Liver (tissue), 8 donors: ENCODE measurements at regions not wholly inside any gene's neighbourhood (a gene's known extent, or its start where the extent isn't known, plus 50 kb on each side); places are given as distances from the start of the nearest gene placed in this dataset.

ENCODE experiments used
- DNase-seq: peaks from one replicate; pipeline ENCODE4 v3.0.0-alpha.2; 2017; ENCODE audit warnings: low spot score
- H3K27ac ChIP-seq, 2 donors: one replicate each; pipeline ENCODE4 v1.7.0; 2013; ENCODE audit warnings: inconsistent platforms in 2 of 2, low read length in 2 of 2, control low read depth in 1 of 2, low read depth in 1 of 2, mild to moderate bottlenecking in 1 of 2
- H3K27me3 ChIP-seq, 4 donors: one replicate each; pipeline versions ENCODE4 v1.6.1 to v1.7.0; 2013; ENCODE audit warnings: low read length in 3 of 4, inconsistent platforms in 1 of 4, mild to moderate bottlenecking in 1 of 4, moderate library complexity in 1 of 4; ENCODE audit not compliant: control insufficient read depth in 4 of 4, insufficient read depth in 4 of 4
- H3K36me3 ChIP-seq, 4 donors: one replicate each; pipeline versions ENCODE4 v1.6.1 to v1.7.0; 2013; ENCODE audit warnings: low read length in 3 of 4, mild to moderate bottlenecking in 3 of 4, low read depth in 1 of 4, moderate library complexity in 1 of 4; ENCODE audit not compliant: control insufficient read depth in 4 of 4, insufficient read depth in 3 of 4
- H3K4me1 ChIP-seq, 4 donors: one replicate each; pipeline versions ENCODE4 v1.6.1 to v1.7.0; 2013; ENCODE audit warnings: low read length in 3 of 4, mild to moderate bottlenecking in 3 of 4, moderate library complexity in 1 of 4; ENCODE audit not compliant: control insufficient read depth in 4 of 4, insufficient read depth in 4 of 4
- H3K4me3 ChIP-seq, 3 donors: one replicate each; pipeline versions ENCODE4 v1.6.1 to v1.7.0; 2013; ENCODE audit warnings: low read length in 3 of 3, control low read depth in 1 of 3, low read depth in 1 of 3, mild to moderate bottlenecking in 1 of 3
- H3K9ac ChIP-seq, 2 donors: one replicate each; pipeline ENCODE4 v1.7.0; 2013; ENCODE audit warnings: low read length in 2 of 2, mild to moderate bottlenecking in 2 of 2, moderate library complexity in 2 of 2, control low read depth in 1 of 2, low read depth in 1 of 2
- H3K9me3 ChIP-seq, 4 donors: one replicate each; pipeline versions ENCODE4 v1.6.1 to v1.7.0; 2013; ENCODE audit warnings: low read length in 3 of 4; ENCODE audit not compliant: control insufficient read depth in 4 of 4
- ATF3 ChIP-seq: IDR thresholded peaks from 2 replicates; pipeline ENCODE4 v1.6.1; 2016; ENCODE audit warnings: antibody characterized with exemption
- CTCF ChIP-seq: fragments of 150-350 bp; IDR thresholded peaks from 2 replicates; pipeline ENCODE4 v1.5.1; 2017; ENCODE audit warnings: improper control_type of control experiment, low read depth, low read length; ENCODE audit not compliant: missing input control
- EGR1 ChIP-seq, 2 donors: IDR thresholded peaks; 2 replicates each; pipeline ENCODE4 v1.6.1; 2016 to 2018; ENCODE audit warnings: antibody characterized with exemption in 2 of 2, low read depth in 2 of 2
- FOXA1 ChIP-seq: IDR thresholded peaks from 2 replicates; pipeline ENCODE4 v1.6.1; 2016; ENCODE audit warnings: antibody characterized with exemption
- GABPA ChIP-seq, 2 donors: IDR thresholded peaks in 1 of 2; conservative IDR thresholded peaks in 1 of 2; 2 replicates each; pipeline ENCODE4 v1.6.1; 2016; ENCODE audit warnings: antibody characterized with exemption in 2 of 2, mild to moderate bottlenecking in 1 of 2, moderate library complexity in 1 of 2
- HNF4A ChIP-seq, 2 donors: conservative IDR thresholded peaks; 2 replicates each; pipeline ENCODE4 v1.6.1; 2016; ENCODE audit warnings: antibody characterized with exemption in 2 of 2, mild to moderate bottlenecking in 2 of 2
- HNF4G ChIP-seq: IDR thresholded peaks from 2 replicates; pipeline ENCODE4 v1.6.1; 2016; ENCODE audit warnings: antibody characterized with exemption
- MAX ChIP-seq: IDR thresholded peaks from 2 replicates; pipeline ENCODE4 v1.6.1; 2016; ENCODE audit warnings: antibody characterized with exemption
- NR2F2 ChIP-seq: IDR thresholded peaks from 2 replicates; pipeline ENCODE4 v1.6.1; 2016; ENCODE audit warnings: antibody characterized with exemption
- REST ChIP-seq: IDR thresholded peaks from 2 replicates; pipeline ENCODE4 v1.6.1; 2016; ENCODE audit warnings: antibody characterized with exemption, mild to moderate bottlenecking
- SP1 ChIP-seq: IDR thresholded peaks from 2 replicates; pipeline ENCODE4 v1.6.1; 2018; ENCODE audit warnings: antibody characterized with exemption, mild to moderate bottlenecking
- TAF1 ChIP-seq: conservative IDR thresholded peaks from 2 replicates; pipeline ENCODE4 v1.6.1; 2016; ENCODE audit warnings: antibody characterized with exemption, mild to moderate bottlenecking
- YY1 ChIP-seq: IDR thresholded peaks from 2 replicates; pipeline ENCODE4 v1.6.1; 2016; ENCODE audit warnings: antibody characterized with exemption, mild to moderate bottlenecking
- WGBS: extraction: QIAGEN DNeasy Blood & Tissue Kit; methylation state at CpG from one replicate; pipeline ENCODE4 v1.1.7; 2013; 5-methylcytosine and 5-hydroxymethylcytosine counted together
- donor health status: healthy.
- donor health status: healthy.
- donor health status: healthy.
- donor health status: healthy.
- donor health status: healthy.

GRCh38 chr16:5601957-5602356 lies 504.4 kb upstream of the EEF2KMT start:
- no peaks in the 10 kb centered on the region for H3K36me3 ChIP-seq
- no peak overlapping the region for H3K27ac ChIP-seq
- TF ChIP-seq NR2F2 (no peak), SP1 (no peak), ATF3 (no peak), EGR1 (IDR thresholded peaks at IDR 0.05; ENCODE audit: low read depth in 2 of 2) (no peak), HNF4G (no peak)
- peaks cover 0 to 4% (median 0%) of the 10 kb centered on the region in 4 donors for H3K27me3 ChIP-seq
- H3K9ac ChIP-seq, result no peak overlapping the region
- H3K4me1 ChIP-seq, result no peaks in the 10 kb centered on the region
- no peak for DNase-seq
- H3K4me3 ChIP-seq, result no peak overlapping the region
- WGBS, result 39% methylated on average over 1 of the region's 1 CpG
- peaks cover 0 to 1% (median 0%) of the 10 kb centered on the region in 4 donors for H3K9me3 ChIP-seq

GRCh38 chr16:5598793-5599192 lies 501.2 kb upstream of the EEF2KMT start:
- Histone ChIP-seq H3K27ac (no peak overlapping the region), H3K36me3 (no peaks in the 10 kb centered on the region), H3K9ac (no peak overlapping the region), H3K4me3 (no peak overlapping the region), H3K4me1 (no peaks in the 10 kb centered on the region), H3K9me3 (peaks cover 0 to 7% (median 3%) of the 10 kb centered on the region in 4 donors), H3K27me3 (no peaks in the 10 kb centered on the region)
- TF ChIP-seq TAF1 (no peak), NR2F2 (no peak)
- WGBS, result 68% methylated on average over 7 of the region's 7 CpGs
- no peak for DNase-seq

GRCh38 chr16:5595849-5596248 lies 498.3 kb upstream of the EEF2KMT start:
- peaks cover 0 to 7% (median 2%) of the 10 kb centered on the region in 4 donors for H3K9me3 ChIP-seq
- 82% methylated on average over 3 of the region's 3 CpGs for WGBS
- H3K4me1 ChIP-seq, result no peaks in the 10 kb centered on the region
- H3K9ac ChIP-seq, result no peak overlapping the region
- TF ChIP-seq HNF4G, result no peak
- TF ChIP-seq YY1, result no peak
- TF ChIP-seq SP1, result no peak
- TF ChIP-seq NR2F2, result no peak
- TF ChIP-seq HNF4A (conservative IDR thresholded peaks at IDR 0.05), result no peak
- no peak for TF ChIP-seq FOXA1
- no peak for TF ChIP-seq GABPA (IDR thresholded peaks at IDR 0.05 in 1 of 2, conservative IDR thresholded peaks at IDR 0.05 in 1 of 2)
- TF ChIP-seq REST, result no peak
- no peak for TF ChIP-seq CTCF
- no peak for TF ChIP-seq ATF3
- no peak for TF ChIP-seq MAX
- DNase-seq, result no peak
- H3K36me3 ChIP-seq, result no peaks in the 10 kb centered on the region
- no peak overlapping the region for H3K4me3 ChIP-seq
- no peaks in the 10 kb centered on the region for H3K27me3 ChIP-seq
- no peak overlapping the region for H3K27ac ChIP-seq
